ENCODE measurements at regions not wholly inside any gene's neighbourhood (a gene's known extent, or its start where the extent isn't known, plus 50 kb on each side); places are given as distances from the start of the nearest gene placed in this dataset.

DNA sequence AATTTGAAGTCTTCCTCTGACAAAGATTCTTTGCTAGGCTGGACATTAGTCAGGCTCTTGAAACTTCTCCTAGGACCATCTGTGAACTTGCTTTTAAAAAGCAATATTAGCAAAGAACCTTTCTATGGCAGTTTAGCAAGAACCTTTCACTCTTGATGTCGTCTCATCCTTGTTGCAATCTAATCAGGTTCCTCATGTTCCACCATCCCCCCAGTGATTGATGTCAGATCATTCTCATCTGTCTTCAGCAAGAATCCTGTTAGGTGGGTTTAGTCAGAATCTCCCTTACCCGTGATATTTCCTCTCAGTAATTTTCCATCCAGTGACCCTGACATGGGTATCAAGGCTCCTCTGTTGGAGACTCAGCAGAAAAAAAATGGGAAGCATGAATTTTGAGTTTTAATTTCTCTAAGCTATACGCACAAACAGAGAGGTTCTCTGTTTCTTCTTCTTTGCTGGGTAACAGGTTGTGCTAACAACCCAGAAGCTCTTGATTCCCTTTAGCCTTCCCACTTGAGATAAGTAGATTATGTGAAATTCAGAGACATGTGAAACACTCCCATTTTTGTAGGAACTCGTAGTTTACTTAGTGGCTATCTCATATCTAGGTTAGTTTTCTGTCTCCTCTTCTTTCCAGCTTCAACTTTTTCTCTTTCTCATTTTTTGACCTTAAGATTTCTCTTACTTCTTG, 507.4 kb downstream of the C4orf33 start:
- DNase-seq (ENCODE audit: insufficient read length, low spot score) (no peak), FAIRE-seq (no peak)
- TF ChIP-seq POLR2A (IDR thresholded peaks at IDR 0.05; ENCODE audit: low read depth, low read length) = no peak

DNA sequence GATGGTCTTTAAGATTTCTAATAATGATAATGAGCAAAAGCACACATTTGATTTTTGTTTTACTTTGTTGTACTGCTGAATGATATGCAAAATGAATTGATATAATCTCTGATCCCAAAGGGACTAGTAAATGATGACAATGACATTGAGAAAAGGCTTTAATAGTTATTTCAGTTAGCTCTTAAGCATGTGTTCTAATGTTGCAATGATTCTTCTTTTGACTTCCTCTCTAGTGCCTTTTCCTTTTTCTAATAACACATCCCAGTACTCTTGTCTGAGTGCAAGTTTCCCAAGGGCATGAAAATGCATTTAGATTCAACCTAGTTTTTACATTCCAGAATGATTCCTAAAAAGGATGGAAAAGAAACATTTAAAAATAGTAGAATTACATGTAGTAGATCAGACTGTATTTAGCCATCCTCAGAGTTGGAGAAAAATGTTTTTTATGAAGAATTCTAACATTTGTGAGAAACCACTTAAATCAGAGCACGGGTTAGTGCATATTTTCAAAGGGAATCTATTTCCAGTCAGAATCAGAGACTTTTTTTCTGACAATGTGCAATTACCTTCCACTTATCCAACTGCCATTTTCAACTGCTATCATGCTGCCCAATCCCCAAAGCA, 508.8 kb downstream of the C4orf33 start:
- DNase-seq (ENCODE audit: insufficient read length, low spot score) = no peak
- TF ChIP-seq POLR2A (IDR thresholded peaks at IDR 0.05; ENCODE audit: low read depth, low read length) = no peak
- no peak for FAIRE-seq

DNA sequence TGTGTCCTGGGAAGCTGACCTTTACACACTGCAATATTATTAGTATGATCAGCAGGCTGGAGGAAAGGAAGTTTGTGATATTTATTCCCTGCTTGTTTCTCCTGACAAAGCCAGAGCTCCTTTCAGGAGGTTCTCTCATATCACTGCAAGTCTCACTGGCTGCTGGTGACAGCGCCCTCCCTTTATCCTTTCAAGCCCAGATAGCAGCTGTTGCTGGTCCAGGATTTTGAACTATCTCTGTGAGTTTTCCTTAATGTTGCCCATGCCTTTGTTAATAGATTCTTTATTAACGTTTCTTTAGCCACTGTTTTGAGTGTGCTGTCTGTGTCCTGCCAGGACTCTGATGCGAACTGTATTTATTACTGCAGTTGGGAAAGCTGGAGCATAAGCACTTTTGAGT, 518.7 kb downstream of the C4orf33 start:
- FAIRE-seq = no peak
- no peak for DNase-seq (ENCODE audit: insufficient read length, low spot score)
- no peak for TF ChIP-seq POLR2A (IDR thresholded peaks at IDR 0.05; ENCODE audit: low read depth, low read length)

DNA sequence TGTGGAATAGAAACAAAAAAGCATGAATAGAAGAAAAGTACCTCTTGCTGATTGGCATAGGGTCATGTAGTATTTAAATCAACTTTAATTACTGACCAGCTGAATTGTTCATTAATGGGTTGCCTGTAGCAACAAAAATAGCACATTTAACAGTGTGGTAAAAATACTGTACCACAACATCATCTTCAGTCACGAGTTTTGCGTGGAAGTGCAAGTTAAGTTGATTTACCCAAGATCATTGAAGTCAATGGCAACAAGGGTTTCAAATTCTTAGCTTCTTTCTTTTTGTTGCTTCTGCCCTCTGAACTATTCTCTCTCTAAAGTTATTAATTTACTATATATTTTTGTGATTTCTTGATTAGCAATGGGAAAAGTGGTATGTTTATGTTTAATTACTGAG, 526.6 kb downstream of the C4orf33 start:
- TF ChIP-seq POLR2A (IDR thresholded peaks at IDR 0.05; ENCODE audit: low read depth, low read length) = no peak
- FAIRE-seq (no peak), DNase-seq (ENCODE audit: insufficient read length, low spot score) (no peak)

DNA sequence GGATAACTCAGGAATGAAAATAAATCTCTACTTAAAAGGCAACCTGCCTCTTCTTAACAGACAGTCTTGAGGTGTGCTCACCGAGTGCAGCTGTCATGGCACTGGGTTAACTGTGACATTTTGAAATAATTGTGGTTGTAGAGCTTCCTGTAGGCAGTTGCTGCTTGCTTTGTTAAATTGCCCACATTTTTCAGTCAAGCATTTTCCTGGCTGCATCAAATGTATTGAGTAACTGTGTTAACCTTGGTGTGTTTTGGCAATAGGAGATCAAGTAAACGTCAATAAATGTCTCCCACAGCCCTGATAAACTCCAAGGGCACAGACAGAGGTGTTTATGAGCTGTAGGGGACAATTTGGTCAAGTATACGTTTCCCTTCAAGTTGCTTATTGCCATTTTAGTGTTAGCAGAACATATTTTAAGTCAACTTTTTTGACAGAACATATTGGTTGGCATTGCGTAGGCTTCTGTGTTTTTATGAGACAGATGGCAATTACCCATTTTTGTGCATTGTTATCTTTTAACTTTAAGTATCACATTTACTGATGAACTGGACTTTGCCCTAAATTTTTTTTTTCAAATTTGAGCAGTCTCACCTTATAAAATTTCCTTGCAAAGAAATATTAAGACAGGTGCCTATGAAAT, 527.4 kb downstream of the C4orf33 start:
- TF ChIP-seq POLR2A (IDR thresholded peaks at IDR 0.05; ENCODE audit: low read depth, low read length) = no peak
- FAIRE-seq = no peak
- DNase-seq (ENCODE audit: insufficient read length, low spot score) = no peak

DNA sequence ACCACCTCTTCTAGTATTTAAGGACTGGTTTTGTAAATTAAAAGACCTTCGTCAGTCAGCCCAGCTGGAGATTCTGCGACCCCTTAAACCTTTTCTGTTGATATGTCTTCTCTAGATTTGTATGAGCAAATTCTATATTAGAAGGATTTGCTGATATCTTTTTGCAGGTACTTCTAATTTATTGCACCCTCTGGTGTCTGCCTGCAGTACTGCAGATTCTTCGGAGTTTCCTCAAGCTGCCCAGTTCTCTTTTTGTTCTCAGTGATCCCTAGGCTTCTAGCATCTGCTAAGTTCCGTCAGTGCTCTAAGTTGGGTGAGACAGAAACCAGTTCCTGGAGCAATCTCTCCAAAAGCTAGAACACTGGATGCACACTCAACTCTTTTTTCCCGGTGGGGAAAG, 545.2 kb downstream of the C4orf33 start:
- DNase-seq (ENCODE audit: insufficient read length, low spot score) (no peak), FAIRE-seq (peak; percentile 48)
- TF ChIP-seq POLR2A (IDR thresholded peaks at IDR 0.05; ENCODE audit: low read depth, low read length) = no peak

DNA sequence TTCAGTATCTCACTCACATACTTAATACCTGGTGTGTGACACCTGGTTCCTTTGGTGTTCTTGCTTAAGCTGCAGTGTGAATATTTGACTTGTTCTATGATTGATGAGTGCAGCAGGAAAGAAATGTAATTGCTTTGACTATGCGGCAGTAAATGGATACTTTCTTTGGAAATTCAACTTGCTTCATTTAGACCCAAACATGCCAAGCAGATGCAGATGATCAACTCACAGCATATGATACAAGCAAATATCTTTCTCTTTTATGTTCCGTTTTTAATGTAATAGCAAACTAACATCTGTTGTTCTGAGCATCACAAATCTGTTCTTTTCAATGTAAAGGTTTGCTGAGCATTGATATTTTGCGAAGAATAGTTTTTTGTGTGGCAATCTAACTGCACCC, 549.5 kb downstream of the C4orf33 start:
- FAIRE-seq = no peak
- no peak for DNase-seq (ENCODE audit: insufficient read length, low spot score)
- no peak for TF ChIP-seq POLR2A (IDR thresholded peaks at IDR 0.05; ENCODE audit: low read depth, low read length)

DNA sequence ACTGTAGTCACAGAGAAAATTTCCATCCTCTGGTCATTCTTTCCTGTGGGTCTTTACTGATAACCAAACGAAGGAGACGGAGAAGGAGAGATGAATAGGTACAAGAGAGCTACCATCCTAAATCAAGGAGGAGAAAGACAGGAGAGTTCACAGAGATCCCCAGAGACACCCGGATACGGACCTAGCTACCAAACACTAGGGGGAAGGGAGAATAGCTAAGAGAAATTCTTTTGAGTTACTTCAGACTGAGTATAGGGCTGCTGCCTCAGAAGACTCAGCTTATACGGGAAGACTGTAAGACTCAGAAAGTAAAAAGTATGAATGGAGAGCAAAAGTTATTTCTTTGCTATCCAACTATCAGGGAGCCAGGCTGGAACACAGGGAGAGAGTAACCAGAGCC, 572.1 kb downstream of the C4orf33 start:
- TF ChIP-seq POLR2A (IDR thresholded peaks at IDR 0.05; ENCODE audit: low read depth, low read length) = no peak
- no peak for DNase-seq (ENCODE audit: insufficient read length, low spot score)
- FAIRE-seq = no peak

DNA sequence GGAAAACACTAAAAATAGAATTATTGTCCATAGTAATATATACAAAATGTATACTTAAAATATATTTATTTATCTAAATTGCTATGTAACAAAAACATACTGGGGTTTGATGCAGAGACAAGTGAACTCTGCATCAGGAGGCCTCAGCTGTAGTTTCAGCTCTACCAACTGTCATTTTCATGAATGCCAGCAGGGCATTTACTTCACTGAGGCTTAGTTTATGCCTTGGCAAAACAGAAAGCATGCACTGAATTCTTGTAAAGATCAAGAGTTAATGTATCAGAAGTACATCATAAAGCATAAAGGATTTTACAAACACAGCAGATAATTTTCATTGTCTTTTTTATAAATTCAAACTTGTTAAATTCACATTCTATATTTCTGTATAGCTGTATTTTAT, 577.0 kb downstream of the C4orf33 start:
- no peak for TF ChIP-seq POLR2A (IDR thresholded peaks at IDR 0.05; ENCODE audit: low read depth, low read length)
- DNase-seq (ENCODE audit: insufficient read length, low spot score) = no peak

DNA sequence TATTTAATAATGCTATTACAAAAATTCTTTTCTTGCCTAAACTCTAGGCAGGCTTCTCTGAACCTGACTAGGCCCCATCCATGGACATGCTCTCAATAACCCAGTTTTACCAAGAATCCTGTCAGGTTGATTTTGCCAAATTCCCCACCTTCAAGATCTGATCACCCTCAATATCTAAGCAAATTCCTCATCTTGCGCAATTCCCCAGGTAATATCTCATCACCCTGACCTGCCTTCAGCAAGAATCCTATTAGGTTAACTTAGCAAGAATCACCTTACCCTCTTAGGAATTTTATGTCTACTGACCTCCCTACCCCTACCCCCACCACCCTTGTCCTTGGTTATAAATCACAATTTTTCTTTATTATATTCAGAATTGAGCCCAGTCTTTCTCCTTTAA, 579.1 kb downstream of the C4orf33 start:
- TF ChIP-seq POLR2A (IDR thresholded peaks at IDR 0.05; ENCODE audit: low read depth, low read length) = no peak
- DNase-seq (ENCODE audit: insufficient read length, low spot score) (no peak), FAIRE-seq (no peak)

More for the DNA sequence above, 577.0 kb downstream of the C4orf33 start:
- no peak for FAIRE-seq

DNA sequence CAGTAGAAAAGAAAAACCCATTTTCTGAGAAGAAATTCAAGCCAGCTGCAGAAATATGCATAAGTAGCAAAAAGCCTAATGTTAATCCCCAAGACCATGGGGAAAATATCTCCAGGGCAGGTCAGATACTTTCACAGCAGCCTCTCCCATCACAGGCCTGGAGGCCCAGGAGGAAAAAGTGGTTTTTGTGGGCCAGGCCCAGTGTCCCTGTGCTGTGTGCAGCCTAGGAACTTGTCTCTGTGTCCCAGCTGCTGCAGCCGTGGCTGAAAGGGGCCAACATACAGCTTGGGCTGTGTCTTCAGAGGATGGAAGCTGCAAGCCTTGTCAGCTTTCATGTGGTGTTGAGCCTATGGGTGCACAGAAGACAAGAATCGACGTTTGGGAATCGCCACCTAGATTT, 581.0 kb downstream of the C4orf33 start:
- TF ChIP-seq POLR2A (IDR thresholded peaks at IDR 0.05; ENCODE audit: low read depth, low read length) = no peak
- FAIRE-seq (no peak), DNase-seq (ENCODE audit: insufficient read length, low spot score) (no peak)

DNA sequence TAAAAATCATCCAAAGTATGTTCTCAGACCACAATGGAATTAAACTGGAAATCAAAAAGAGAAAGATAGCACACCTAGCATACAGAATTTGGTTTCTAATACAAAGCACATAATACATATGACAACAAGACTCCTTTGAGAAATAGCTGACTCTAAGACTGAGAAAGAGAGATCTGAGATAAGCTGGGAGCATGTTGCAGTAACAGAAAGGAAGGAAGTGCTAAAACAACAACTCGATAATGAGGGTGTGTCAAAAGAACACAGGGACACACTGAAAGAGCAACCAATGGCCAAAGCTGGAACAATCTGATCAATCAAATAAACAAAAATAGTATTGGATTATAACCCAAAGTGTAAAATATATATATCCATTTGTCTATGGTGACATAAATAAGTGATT, 586.6 kb downstream of the C4orf33 start:
- FAIRE-seq (no peak), DNase-seq (ENCODE audit: insufficient read length, low spot score) (no peak)
- no peak for TF ChIP-seq POLR2A (IDR thresholded peaks at IDR 0.05; ENCODE audit: low read depth, low read length)

DNA sequence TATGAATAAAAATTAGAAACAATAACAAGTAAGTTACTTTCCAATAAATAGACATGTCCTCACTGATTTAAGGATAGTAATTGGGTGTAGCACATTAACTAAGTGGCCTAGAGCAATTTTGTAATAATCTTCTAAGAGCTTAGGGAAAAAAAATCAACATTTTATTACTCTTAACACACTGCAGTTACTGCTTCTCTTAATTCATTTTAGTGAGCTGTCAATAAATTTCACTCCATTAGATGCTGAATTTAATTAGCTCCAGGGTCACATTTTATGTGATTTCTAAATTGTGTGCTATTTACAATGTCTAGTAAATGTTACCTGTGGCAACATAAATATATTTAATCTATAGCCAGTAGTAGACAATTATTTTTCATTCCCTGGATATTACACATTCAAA, 612.0 kb downstream of the C4orf33 start:
- FAIRE-seq = no peak
- DNase-seq (ENCODE audit: insufficient read length, low spot score) = no peak
- no peak for TF ChIP-seq POLR2A (IDR thresholded peaks at IDR 0.05; ENCODE audit: low read depth, low read length)

DNA sequence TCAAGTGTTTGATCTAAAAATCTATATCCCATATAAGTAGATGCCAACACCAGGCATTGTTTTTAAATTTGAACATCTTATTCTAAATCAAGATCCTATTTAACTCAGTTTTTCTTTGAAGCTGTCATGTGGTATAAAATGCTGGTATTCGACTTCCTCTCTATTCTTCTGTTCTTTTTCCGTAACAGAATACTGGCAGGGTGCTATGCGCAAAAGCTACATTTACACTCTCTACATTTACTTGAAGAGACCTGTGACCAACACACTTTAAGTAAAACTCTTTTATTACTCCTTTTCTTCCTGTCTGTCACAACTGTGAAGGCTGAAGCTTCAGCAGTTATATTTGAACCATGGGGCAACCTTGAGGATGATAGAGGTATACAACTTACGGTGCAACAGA, 612.8 kb downstream of the C4orf33 start:
- no peak for FAIRE-seq
- TF ChIP-seq POLR2A (IDR thresholded peaks at IDR 0.05; ENCODE audit: low read depth, low read length) = no peak
- DNase-seq (ENCODE audit: insufficient read length, low spot score) = no peak

DNA sequence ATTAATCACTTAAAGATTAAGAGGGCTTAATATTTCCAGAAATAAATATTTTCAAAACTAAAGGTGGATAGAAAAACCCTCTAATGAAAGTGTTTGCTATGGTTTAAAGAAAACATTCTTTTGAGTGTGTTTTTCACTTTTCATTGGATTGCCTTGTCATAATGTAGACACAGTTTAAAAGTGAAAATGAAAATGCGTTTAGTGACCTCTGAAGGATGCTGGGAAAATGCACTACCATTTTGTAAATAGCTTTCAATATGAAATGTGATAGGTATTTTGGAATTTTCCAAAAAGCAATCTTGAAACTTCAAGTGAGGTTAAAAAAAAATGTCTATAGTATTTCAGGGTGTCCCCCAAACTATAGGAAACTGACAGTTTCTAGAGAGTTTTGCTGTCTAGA, 642.2 kb downstream of the C4orf33 start:
- no peak for DNase-seq (ENCODE audit: insufficient read length, low spot score)
- no peak for FAIRE-seq
- TF ChIP-seq POLR2A (IDR thresholded peaks at IDR 0.05; ENCODE audit: low read depth, low read length) = no peak
